HG03045 (cell line): ENCODE measurements at regions not wholly inside any gene's neighbourhood (a gene's known extent, or its start where the extent isn't known, plus 50 kb on each side); places are given as distances from the start of the nearest gene placed in this dataset.
"Not testable (repeated sequence)": the region's sequence is repeated elsewhere in the genome, so short reads cannot be mapped to it uniquely, and the experiment has no call there.

Experiments used
- ATAC-seq: cut with Tn5 transposase; IDR thresholded peaks from one replicate; pipeline ENCODE4 v1.9.1; 2021; ENCODE audit warnings: mild to moderate bottlenecking, moderate library complexity; ENCODE audit not compliant: unreplicated experiment

GRCh38 chr7:66571568-66571967, 57.1 kb upstream of the KCTD7 start:
- no peak for ATAC-seq

- ATAC-seq, result not testable (repeated sequence)
Measured at GRCh38 chr7:66573782-66574495, 54.7 kb upstream of the KCTD7 start.

GRCh38 chr7:66574768-66575167, 53.9 kb upstream of the KCTD7 start:
- not testable (repeated sequence) for ATAC-seq

- ATAC-seq, result no peak
Measured at GRCh38 chr7:66575398-66575797, 53.3 kb upstream of the KCTD7 start.

GRCh38 chr7:66576646-66577045, 52.0 kb upstream of the KCTD7 start:
- ATAC-seq, result no peak
